ENCODE measurements at regions not wholly inside any gene's neighbourhood (a gene's known extent, or its start where the extent isn't known, plus 50 kb on each side); places are given as distances from the start of the nearest gene placed in this dataset.

DNA sequence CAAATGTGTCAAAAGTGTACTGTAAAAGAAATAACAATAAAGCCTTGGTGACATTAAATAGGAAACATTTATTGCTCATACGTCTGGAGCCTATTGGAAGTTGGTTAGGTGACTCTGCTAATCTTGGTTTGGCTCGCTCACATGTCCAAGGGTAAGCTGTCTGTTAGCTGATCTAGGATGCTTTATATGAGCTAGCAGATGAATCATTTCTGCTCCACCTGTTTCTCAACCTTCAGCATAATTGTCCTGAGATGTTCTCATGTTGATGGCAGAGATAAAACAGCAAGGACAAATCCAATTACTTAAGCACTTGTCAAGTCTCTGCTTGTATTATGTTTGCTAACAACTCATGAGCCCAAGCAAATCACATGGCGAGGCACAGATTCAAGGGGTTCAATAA lies 56.0 kb upstream of the CD53 start:
- no peak for TF ChIP-seq CREB1 (IDR thresholded peaks at IDR 0.05; ENCODE audit: low read depth)
- TF ChIP-seq RAD21 (IDR thresholded peaks at IDR 0.05; ENCODE audit: low read depth) = no peak
- TF ChIP-seq TAF1 (IDR thresholded peaks at IDR 0.05; ENCODE audit: low read depth) = no peak
- TF ChIP-seq TCF12 (IDR thresholded peaks at IDR 0.05; ENCODE audit: low read depth) = no peak
- TF ChIP-seq YY1 (IDR thresholded peaks at IDR 0.05; ENCODE audit: low read depth) = no peak
- TF ChIP-seq, protein P1, sequence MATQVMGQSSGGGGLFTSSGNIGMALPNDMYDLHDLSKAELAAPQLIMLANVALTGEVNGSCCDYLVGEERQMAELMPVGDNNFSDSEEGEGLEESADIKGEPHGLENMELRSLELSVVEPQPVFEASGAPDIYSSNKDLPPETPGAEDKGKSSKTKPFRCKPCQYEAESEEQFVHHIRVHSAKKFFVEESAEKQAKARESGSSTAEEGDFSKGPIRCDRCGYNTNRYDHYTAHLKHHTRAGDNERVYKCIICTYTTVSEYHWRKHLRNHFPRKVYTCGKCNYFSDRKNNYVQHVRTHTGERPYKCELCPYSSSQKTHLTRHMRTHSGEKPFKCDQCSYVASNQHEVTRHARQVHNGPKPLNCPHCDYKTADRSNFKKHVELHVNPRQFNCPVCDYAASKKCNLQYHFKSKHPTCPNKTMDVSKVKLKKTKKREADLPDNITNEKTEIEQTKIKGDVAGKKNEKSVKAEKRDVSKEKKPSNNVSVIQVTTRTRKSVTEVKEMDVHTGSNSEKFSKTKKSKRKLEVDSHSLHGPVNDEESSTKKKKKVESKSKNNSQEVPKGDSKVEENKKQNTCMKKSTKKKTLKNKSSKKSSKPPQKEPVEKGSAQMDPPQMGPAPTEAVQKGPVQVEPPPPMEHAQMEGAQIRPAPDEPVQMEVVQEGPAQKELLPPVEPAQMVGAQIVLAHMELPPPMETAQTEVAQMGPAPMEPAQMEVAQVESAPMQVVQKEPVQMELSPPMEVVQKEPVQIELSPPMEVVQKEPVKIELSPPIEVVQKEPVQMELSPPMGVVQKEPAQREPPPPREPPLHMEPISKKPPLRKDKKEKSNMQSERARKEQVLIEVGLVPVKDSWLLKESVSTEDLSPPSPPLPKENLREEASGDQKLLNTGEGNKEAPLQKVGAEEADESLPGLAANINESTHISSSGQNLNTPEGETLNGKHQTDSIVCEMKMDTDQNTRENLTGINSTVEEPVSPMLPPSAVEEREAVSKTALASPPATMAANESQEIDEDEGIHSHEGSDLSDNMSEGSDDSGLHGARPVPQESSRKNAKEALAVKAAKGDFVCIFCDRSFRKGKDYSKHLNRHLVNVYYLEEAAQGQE (IDR thresholded peaks at IDR 0.05; ENCODE audit: low read depth) = no peak
- TF ChIP-seq FOXM1 (IDR thresholded peaks at IDR 0.05; ENCODE audit: borderline replicate concordance, low read depth) = no peak

DNA sequence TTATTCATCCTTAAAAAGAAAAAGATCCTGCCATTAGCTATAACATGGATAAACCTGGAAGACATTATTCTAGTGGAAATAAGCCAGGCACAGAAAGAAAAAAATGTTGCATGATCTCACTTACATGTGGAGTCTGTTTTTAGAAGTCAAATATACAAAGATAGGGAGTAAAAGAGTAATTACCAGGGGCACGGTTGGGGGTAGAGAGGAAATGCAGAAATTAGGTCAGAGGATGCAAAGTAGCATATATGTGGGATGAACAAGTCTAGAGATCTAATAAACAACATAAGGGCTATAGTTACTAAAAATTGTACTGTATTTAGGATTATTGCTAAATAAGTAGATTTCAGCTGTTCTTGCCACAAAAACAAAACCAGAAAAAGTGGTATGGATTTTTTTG lies 61.4 kb upstream of the CD53 start:
- TF ChIP-seq TAF1 (IDR thresholded peaks at IDR 0.05; ENCODE audit: low read depth) (no peak), FOXM1 (IDR thresholded peaks at IDR 0.05; ENCODE audit: borderline replicate concordance, low read depth) (no peak), NFIC (IDR thresholded peaks at IDR 0.05) (no peak), EP300 (IDR thresholded peaks at IDR 0.05; ENCODE audit: borderline replicate concordance) (no peak), EGR1 (IDR thresholded peaks at IDR 0.05) (no peak), TEAD4 (IDR thresholded peaks at IDR 0.05) (no peak), CEBPB (IDR thresholded peaks at IDR 0.05) (no peak), TCF12 (IDR thresholded peaks at IDR 0.05; ENCODE audit: low read depth) (no peak), CREB1 (IDR thresholded peaks at IDR 0.05; ENCODE audit: low read depth) (no peak), YY1 (IDR thresholded peaks at IDR 0.05; ENCODE audit: low read depth) (no peak), RAD21 (IDR thresholded peaks at IDR 0.05; ENCODE audit: low read depth) (no peak)
- TF ChIP-seq, protein P1 (IDR thresholded peaks at IDR 0.05; ENCODE audit: low read depth) = no peak
- TF ChIP-seq, protein P2, sequence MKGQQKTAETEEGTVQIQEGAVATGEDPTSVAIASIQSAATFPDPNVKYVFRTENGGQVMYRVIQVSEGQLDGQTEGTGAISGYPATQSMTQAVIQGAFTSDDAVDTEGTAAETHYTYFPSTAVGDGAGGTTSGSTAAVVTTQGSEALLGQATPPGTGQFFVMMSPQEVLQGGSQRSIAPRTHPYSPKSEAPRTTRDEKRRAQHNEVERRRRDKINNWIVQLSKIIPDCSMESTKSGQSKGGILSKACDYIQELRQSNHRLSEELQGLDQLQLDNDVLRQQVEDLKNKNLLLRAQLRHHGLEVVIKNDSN (IDR thresholded peaks at IDR 0.05) = no peak
- TF ChIP-seq, protein P3, sequence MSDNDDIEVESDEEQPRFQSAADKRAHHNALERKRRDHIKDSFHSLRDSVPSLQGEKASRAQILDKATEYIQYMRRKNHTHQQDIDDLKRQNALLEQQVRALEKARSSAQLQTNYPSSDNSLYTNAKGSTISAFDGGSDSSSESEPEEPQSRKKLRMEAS (IDR thresholded peaks at IDR 0.05) = no peak

DNA sequence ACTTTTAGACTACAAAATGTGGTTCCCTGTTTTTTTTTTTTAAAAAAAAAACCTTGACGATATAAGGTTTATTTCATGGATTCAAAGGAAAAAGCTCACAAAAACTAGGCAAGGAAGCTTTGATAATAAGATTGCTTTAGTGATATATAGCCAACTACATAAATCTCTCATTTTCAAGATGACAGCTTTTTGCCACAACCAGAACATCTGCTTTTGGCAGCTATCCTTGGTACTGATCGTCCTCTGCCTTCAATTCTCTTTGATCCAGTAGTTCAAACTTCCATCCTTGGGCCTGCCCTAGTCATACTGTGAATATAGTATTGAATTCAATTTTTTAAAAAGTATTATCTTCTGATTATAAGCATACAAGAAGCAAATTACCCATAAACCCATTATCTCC lies 72.9 kb upstream of the CD53 start:
- TF ChIP-seq, protein P1 (IDR thresholded peaks at IDR 0.05; ENCODE audit: low read depth) = peak; percentile 77
- TF ChIP-seq EGR1 (IDR thresholded peaks at IDR 0.05) (no peak), EP300 (IDR thresholded peaks at IDR 0.05; ENCODE audit: borderline replicate concordance) (no peak), ZBTB7A (IDR thresholded peaks at IDR 0.05; ENCODE audit: low read depth) (no peak)

DNA sequence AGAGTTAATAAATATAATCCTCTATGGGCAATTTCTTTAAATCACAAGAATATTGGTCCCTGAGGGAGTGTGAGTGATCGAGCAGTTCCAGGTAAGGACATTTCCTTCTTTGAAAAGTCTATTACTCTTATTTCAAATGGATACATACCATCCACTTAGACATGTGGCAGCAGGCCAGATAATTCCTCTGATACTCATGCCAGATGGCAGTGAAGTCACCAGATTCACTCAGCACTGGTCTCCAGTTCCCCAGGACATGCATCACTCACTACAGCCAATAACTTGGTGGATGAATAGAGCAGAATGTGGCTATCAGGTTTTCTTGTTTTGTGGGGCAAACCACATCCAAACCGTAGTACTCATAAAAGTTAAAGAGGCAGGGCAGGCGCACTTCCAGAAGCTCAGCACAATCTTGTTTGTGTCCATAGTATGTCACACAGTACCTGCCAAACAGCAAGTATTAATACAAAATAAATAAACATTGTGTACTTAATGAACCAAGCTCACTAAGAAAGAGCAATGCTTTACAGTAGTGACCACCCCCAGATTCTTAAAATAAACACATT lies 74.2 kb upstream of the CD53 start:
- TF ChIP-seq CREB1 (IDR thresholded peaks at IDR 0.05; ENCODE audit: low read depth) (no peak), TEAD4 (IDR thresholded peaks at IDR 0.05) (no peak), TCF12 (IDR thresholded peaks at IDR 0.05; ENCODE audit: low read depth) (no peak), TAF1 (IDR thresholded peaks at IDR 0.05; ENCODE audit: low read depth) (no peak), CEBPB (IDR thresholded peaks at IDR 0.05) (no peak), YY1 (IDR thresholded peaks at IDR 0.05; ENCODE audit: low read depth) (no peak), EP300 (IDR thresholded peaks at IDR 0.05; ENCODE audit: borderline replicate concordance) (no peak), NFIC (IDR thresholded peaks at IDR 0.05) (no peak), EGR1 (IDR thresholded peaks at IDR 0.05) (no peak), FOXM1 (IDR thresholded peaks at IDR 0.05; ENCODE audit: borderline replicate concordance, low read depth) (no peak)
- TF ChIP-seq, protein P2 (IDR thresholded peaks at IDR 0.05) = no peak
- TF ChIP-seq, protein P1 (IDR thresholded peaks at IDR 0.05; ENCODE audit: low read depth) = no peak
- TF ChIP-seq, protein P3 (IDR thresholded peaks at IDR 0.05) = no peak
